Neural crest cell (in vitro differentiated cells): ENCODE measurements at regions not wholly inside any gene's neighbourhood (a gene's known extent, or its start where the extent isn't known, plus 50 kb on each side); places are given as distances from the start of the nearest gene placed in this dataset.

Experiments used
- DNase-seq: peaks from one replicate; pipeline ENCODE4 v3.0.0; 2021; ENCODE audit warnings: low read depth, mixed read lengths, low spot score
- H3K27ac Mint-ChIP-seq: one replicate; pipeline ENCODE4 v1.8.0; 2021; ENCODE audit warnings: mild to moderate bottlenecking, mixed read lengths; ENCODE audit not compliant: unreplicated experiment
- H3K27me3 Mint-ChIP-seq: 2 replicates; pipeline ENCODE4 v1.8.0; 2021; ENCODE audit warnings: low read depth, mild to moderate bottlenecking, mixed read lengths
- H3K36me3 Mint-ChIP-seq: 2 replicates; pipeline ENCODE4 v1.8.0; 2021; ENCODE audit warnings: low read depth, mild to moderate bottlenecking, mixed read lengths
- H3K4me1 Mint-ChIP-seq: 2 replicates; pipeline ENCODE4 v1.8.0; 2021; ENCODE audit warnings: mixed read lengths
- H3K4me3 Mint-ChIP-seq: one replicate; pipeline ENCODE4 v1.8.0; 2021; ENCODE audit warnings: mild to moderate bottlenecking, mixed read lengths
- H3K9me3 Mint-ChIP-seq: 2 replicates; pipeline ENCODE4 v1.8.0; 2021; ENCODE audit warnings: mixed read lengths
- TF ChIP-seq, protein P1 (sequence below): fragments of 200-600 bp; sonication (generic); conservative IDR thresholded peaks from 2 replicates; pipeline ENCODE4 v1.5.0; 2021; ENCODE audit warnings: antibody characterized with exemption, mild to moderate bottlenecking

DNA sequence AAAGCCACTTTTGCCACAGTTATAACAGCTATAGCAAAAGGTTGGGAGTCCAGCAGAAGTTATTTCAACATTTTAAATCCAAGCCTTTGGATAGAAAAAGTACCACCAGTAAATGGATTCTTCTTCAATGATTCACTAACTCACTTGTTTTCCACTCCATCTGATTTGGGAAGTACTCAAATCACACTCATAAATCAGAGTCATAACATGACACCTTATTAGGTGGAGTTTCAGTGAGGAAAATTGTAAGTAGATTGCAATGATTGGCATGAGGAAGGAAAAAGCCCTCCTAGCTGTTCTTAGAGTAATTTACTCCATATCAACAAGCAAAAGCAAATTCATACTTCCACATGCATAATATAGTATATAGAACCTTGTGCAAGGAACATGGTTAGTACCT is 132.9 kb downstream of the NR4A2 start:
- TF ChIP-seq, protein P1, sequence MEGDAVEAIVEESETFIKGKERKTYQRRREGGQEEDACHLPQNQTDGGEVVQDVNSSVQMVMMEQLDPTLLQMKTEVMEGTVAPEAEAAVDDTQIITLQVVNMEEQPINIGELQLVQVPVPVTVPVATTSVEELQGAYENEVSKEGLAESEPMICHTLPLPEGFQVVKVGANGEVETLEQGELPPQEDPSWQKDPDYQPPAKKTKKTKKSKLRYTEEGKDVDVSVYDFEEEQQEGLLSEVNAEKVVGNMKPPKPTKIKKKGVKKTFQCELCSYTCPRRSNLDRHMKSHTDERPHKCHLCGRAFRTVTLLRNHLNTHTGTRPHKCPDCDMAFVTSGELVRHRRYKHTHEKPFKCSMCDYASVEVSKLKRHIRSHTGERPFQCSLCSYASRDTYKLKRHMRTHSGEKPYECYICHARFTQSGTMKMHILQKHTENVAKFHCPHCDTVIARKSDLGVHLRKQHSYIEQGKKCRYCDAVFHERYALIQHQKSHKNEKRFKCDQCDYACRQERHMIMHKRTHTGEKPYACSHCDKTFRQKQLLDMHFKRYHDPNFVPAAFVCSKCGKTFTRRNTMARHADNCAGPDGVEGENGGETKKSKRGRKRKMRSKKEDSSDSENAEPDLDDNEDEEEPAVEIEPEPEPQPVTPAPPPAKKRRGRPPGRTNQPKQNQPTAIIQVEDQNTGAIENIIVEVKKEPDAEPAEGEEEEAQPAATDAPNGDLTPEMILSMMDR = no peak
- DNase-seq = no peak
- Mint-ChIP-seq H3K9me3 (no peaks in the 10 kb centered on the region), H3K4me1 (peaks cover 10% of the 10 kb centered on the region), H3K36me3 (peaks cover 9% of the 10 kb centered on the region), H3K27me3 (no peaks in the 10 kb centered on the region), H3K4me3 (no peak overlapping the region), H3K27ac (no peak overlapping the region)

GRCh38 chr2:156196031-156196430 is 136.5 kb downstream of the NR4A2 start:
- H3K27ac Mint-ChIP-seq = peak overlapping the region; percentile 47
- no peak for DNase-seq
- H3K27me3 Mint-ChIP-seq = no peaks in the 10 kb centered on the region
- H3K4me3 Mint-ChIP-seq = no peak overlapping the region
- peaks cover 5% of the 10 kb centered on the region for H3K9me3 Mint-ChIP-seq
- peaks cover 7% of the 10 kb centered on the region for H3K36me3 Mint-ChIP-seq
- TF ChIP-seq, protein P1 = no peak
- H3K4me1 Mint-ChIP-seq = peaks cover 18% of the 10 kb centered on the region

DNA sequence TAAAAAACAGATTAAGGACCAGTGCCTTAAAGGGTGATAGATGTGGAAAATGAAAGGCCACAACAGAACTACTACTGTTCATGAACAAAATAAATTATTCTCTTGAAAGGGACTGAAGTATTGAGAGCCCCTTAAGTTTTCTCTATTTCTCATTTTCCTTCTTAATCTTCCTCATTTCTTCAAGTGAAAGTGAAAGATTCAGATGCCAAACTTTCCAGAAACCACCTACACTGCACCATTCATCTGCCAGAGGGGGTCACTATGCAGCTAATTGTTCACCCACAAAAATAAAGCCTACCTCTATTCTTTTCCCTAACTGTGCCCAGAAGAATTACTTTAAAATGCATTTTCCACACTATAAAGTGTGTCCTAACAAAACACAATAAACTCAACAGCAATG is 140.1 kb downstream of the NR4A2 start:
- DNase-seq = no peak
- H3K27me3 Mint-ChIP-seq = no peaks in the 10 kb centered on the region
- peaks cover 8% of the 10 kb centered on the region for H3K36me3 Mint-ChIP-seq
- H3K27ac Mint-ChIP-seq = no peak overlapping the region
- peaks cover 18% of the 10 kb centered on the region for H3K4me1 Mint-ChIP-seq
- peaks cover 5% of the 10 kb centered on the region for H3K9me3 Mint-ChIP-seq
- H3K4me3 Mint-ChIP-seq = no peak overlapping the region
- TF ChIP-seq, protein P1 = no peak

DNA sequence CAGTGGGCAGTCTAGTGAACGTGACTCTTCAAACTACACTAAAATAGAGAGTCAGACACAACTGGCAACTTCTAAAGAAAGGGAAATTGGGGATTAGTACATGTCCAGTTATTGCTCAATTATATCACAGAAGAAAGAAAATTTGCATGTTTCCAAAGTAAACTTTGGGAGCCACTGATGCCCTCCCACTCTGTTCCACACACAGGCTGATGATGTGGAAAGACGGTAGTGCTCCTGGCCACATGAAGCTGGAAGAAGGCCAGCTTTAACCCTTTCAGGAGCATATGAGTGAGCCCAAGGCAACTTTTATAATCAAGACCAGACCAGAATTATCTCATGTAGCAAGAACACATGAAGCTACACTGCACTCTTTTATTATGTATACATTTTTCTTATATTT is 141.0 kb downstream of the NR4A2 start:
- Mint-ChIP-seq H3K4me3 (no peak overlapping the region), H3K9me3 (peaks cover 5% of the 10 kb centered on the region), H3K27me3 (no peaks in the 10 kb centered on the region), H3K36me3 (peaks cover 8% of the 10 kb centered on the region), H3K4me1 (peaks cover 16% of the 10 kb centered on the region), H3K27ac (no peak overlapping the region)
- DNase-seq = no peak
- TF ChIP-seq, protein P1 = no peak

DNA sequence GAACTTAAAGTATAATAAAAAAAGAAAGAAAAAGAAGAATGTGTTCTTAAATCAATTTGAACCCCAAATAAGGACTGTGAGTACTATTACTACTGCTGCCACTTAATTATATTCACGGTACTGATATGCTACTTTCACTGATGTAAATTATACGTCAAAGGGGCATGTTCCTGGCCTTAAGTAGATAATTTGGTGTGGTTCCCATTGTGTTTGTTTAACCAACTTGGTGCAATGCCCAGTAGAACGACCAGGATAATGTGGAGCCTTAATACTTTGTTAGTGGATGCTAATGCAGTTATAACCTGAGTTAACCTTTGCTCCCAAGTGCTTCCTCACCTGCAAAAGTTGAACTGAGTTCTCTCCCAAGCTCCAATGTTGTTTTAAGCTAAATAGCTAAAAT is 142.0 kb downstream of the NR4A2 start:
- H3K27ac Mint-ChIP-seq = no peak overlapping the region
- H3K27me3 Mint-ChIP-seq = no peaks in the 10 kb centered on the region
- H3K4me1 Mint-ChIP-seq = peaks cover 8% of the 10 kb centered on the region
- H3K9me3 Mint-ChIP-seq = peaks cover 5% of the 10 kb centered on the region
- TF ChIP-seq, protein P1 = no peak
- H3K36me3 Mint-ChIP-seq = peaks cover 8% of the 10 kb centered on the region
- H3K4me3 Mint-ChIP-seq = no peak overlapping the region
- no peak for DNase-seq

- Mint-ChIP-seq H3K4me3 (no peak overlapping the region), H3K27me3 (no peaks in the 10 kb centered on the region), H3K9me3 (peaks cover 5% of the 10 kb centered on the region), H3K4me1 (peaks cover 11% of the 10 kb centered on the region), H3K27ac (no peak overlapping the region), H3K36me3 (peaks cover 8% of the 10 kb centered on the region)
- TF ChIP-seq, protein P1 = no peak
- DNase-seq = no peak
Measured at GRCh38 chr2:156189584-156189983, 142.9 kb downstream of the NR4A2 start.
